ENCODE measurements at regions not wholly inside any gene's neighbourhood (a gene's known extent, or its start where the extent isn't known, plus 50 kb on each side); places are given as distances from the start of the nearest gene placed in this dataset.

DNA sequence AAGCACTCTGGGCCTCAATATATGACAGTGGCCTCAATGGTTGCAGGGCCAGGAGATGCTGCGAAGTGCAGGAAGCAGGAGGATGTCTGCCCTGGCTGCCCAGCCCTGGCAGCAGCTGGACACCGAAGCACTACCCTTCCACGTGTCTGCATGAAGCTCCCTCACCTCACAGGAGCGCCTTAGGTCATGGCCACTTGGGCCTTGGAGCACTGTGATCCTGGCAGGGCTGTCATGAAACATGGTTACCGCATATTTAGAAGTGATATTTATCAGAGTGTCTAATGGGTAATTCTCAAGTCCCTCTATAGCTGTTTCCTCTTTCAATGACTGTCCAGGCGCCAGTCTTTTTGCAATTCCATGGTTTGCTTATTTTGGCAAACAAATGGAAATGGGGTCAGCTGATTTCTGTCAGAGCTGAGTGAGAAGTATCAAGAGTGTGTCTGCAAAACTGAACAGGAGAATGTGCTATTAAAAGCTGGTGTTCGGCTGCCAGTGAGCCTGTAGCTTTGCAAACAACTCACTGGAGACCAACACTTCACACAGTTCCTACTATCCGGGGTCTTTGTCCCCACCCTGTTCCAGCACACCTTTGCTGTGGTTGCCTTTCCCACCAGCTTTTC, 285.9 kb downstream of the KIF4B start:
- DNase-seq (ENCODE audit: low spot score), result no peak

DNA sequence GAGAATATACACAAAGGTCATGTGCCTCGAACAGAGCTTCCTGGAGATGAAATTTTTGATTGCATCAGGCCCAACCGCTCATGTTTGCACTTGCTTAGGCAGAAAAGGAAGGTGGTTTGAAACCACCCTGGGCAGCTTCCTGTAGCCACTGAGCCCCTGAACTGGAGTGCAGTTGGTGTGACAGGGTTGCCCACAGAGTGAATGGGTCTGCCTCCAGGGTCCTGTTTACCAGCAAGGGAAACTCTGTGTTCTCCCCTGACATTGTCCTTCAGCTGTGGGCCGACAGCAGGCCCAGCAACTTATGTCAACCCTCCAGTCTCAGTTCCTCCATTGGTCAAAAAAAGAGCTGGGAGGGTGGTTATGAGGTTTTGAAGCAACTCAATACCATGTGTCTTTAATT, 289.6 kb downstream of the KIF4B start:
- DNase-seq (ENCODE audit: low spot score), result no peak

DNA sequence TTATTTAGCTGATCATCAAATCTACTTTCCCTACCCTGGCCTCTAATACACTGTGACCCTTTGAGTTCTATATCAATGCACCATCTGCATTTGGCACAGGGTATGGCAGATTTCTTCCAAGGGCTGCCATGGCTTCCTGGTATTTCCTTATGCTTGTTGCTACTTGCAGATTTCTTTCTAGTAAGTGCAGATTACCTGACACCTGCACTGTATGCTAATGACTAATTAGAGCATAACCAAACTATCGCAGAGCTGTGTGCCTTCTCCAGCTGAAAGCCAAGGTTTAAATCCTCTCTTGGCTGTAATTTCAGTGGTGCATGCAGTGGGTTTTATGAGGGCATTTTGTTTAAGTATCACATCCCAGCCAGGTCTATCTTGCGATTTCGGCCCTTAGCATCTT, 293.7 kb downstream of the KIF4B start:
- DNase-seq (ENCODE audit: low spot score), result no peak

DNA sequence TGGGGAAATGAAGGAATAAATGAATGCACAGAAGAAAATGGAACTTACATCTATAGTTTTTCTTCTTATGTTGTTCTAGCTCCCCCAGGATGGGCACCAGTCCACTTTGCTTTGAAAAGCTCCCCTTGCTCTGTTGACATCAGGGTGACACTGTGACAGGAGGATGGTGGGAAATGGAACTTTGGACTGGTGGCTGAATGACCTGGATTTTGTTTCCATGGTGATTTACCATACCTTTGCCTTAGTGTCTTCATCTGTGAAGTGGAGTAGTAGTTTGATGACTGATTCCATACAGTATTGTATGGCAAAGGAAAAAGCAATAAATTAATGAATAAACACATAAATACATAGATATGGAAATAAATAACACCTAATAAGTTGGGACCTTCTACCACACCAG, 294.7 kb downstream of the KIF4B start:
- DNase-seq (ENCODE audit: low spot score), result no peak

DNA sequence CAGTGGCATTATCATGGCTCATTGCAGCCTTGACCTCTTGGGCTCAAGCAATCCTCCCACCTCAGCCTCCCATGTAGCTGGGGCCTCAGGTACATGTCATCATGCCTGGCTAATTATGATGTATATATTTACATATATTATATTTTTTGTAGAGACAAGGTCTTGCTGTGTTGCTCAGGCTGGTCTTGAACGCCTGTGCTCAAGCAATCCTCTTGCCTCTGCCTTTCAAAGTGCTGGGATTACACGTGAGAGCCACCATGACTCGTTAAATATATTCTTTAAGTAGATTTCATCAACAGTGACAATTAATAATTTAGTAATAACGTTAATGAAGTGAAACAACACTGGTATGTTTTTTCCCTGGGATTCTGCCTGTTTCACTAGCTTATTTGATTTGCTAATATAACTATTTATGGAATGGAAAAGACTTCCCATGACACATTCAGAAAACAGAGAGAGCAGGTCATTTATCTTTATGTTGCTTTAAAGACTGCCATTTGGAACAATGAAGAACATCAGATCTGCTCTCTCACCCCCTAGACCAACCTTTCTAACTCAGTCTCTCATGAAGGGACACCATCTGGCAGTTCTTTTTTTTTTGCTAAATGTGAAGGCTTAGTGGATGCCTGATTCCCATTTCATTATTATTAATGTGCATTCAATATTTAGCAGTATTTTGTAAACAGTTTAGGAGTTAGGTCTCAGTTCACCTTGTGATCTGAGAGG, 295.6 kb downstream of the KIF4B start:
- no peak for DNase-seq (ENCODE audit: low spot score)

DNA sequence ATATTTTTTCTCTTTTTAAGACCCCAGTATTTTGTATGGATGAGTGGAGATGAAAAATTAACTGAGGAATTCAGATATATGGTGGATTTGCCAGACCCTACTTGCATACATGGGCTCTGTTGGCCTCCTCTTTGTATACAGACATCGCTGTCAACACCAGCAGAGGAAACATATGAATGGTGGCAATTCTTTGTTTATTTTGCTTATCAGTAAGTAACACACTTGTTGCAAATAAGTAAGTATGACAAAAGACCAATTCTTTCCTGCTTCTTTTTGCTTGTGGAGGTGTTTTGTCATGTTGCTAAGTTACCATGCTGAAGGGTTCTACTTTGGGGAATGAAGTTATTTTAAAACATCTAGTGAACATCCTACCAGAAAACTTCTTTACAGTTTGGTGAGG, 298.2 kb downstream of the KIF4B start:
- DNase-seq (ENCODE audit: low spot score), result no peak

DNA sequence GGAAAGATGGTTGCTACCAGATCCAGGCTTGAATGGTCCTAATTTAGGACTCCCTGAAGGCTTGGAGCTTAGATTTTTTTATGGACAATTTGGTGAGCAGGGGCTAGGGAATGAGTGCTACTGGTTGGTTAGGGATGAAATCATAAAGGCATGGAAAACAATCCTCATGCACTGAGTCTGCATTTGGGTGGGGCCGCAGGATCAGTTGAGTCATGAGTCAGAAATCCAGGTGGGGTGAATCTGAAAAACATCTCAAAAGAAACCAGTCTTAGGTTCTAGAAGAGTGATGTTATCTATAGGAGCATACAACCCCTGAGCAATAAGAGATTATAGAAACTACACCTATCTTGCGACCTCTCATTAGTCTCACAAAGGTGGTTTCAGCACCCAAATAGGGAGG, 300.0 kb downstream of the KIF4B start:
- DNase-seq (ENCODE audit: low spot score), result no peak

DNA sequence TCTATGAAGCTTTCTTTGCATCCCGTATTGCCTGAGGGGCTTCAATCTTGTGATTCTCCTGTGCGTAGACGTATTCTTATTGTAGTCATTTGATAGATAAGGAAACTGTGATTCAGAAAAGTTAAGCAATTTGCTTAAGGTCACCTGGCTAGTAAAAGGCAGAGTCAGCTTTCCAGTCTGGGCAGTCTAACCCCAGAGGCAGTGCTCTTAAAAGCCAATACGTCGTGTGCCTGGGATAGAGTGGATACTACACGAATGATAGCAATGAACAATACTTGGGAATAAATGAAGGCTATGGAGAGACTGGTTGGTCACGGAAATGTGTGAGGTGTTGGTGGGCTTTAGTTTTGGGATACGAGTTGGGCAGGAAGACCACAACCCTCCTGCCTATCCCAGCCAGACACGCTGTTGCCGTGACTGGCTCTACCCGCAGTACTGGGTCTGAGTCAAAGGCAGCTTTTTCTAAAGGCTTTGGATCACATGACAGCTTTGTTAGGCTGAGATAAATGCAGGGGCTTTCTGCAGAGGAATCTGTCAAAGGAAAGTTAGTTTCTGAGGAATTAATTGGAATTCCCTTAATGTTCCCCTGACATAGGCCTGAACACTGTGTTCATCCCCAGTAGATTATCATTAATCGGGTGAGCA, 302.6 kb downstream of the KIF4B start:
- no peak for DNase-seq (ENCODE audit: low spot score)

DNA sequence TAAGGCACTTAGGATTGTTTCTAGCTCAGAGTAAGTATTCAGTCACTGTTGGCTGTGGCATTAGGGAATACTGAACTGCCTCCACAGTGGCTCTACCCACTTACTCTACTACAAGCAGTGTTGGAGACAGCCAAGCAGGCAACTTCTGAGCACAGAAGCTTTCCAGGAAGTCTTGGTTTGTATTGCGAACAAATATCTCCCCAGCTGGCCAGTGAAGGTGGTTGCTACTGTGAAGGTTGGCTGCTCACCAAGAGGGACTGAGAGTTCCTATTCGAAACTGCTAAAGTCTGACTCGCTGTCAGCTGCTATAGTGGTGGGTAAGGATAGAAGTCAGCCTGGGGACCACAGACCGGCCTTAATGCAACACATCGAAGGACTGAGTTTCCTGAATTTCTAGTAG, 319.1 kb downstream of the KIF4B start:
- no peak for DNase-seq (ENCODE audit: low spot score)

DNA sequence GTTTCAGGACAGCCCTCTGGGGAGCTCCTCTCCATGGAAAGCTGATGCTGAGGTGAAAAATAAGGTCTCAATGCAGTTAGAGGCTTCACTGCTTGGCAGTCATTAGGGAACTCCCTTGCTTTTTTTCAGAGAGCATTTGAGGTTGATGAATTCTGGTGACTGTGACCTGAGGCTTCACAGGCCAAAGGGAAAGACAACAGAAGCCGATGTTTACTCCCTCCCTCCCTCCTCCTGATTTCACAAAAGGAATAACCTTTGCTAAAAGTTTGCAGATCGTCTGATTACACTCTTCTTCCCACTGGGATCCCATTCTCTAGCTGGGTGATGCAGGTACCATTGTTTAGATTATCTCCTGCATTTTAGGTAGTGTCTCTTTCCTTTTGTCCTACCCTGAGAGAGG, 329.4 kb downstream of the KIF4B start:
- DNase-seq (ENCODE audit: low spot score), result no peak

DNA sequence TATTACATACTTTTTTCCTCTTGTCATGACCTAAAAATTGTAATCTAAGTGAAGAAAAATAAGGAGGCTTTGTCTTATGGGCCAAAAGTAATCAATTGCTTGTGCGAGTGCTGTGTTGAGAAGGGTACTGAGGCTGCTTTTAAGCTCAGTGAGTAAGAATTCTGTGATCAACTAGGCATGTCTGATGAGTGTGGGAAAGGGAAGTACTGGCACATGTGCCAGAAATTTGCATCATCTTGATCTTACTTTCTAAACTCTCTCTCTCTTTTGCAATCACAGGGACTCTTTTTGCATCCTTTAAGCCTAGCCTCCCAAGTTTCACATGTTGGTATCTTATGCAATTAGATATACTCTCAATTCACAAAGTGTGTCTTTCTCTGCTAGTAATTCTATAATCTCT, 329.9 kb downstream of the KIF4B start:
- DNase-seq (ENCODE audit: low spot score), result no peak

DNA sequence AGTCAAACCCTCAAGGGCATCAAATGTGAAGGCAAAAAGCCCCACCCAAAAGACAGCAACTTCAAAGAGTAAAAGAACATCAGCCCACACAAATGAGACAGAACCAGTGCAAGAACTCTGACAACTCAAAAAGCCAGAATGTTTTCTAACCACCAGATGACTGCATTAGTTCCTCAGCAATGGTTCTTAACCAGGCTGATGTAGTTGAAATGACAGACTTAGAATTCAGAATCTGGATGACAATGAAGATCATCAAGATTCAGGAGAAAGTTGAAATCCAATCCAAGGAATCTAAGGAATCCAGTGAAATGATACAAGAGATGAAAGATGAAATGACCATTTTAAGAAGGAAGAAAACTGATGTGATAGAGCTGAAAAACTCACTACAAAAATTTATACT, 339.7 kb downstream of the KIF4B start:
- DNase-seq (ENCODE audit: low spot score), result no peak

DNA sequence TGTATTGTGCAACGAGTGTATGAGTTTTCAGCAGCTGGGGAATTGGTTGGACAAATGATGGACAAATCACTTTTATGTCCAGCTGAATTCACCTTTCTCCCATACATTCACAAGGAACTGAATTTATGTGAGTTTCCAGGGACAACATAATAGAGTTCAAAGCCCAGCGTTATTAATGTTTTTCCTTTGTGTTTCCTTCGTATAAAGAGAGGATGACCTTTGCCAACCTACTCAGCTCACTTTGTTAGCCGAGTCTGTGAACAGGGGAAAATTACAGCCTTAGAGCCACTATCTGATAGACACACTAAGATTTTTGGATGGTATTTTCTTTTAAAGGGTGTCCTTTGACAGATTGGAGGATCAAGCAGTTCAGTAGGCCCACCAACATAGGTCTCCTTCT, 352.5 kb downstream of the KIF4B start:
- no peak for DNase-seq (ENCODE audit: low spot score)

DNA sequence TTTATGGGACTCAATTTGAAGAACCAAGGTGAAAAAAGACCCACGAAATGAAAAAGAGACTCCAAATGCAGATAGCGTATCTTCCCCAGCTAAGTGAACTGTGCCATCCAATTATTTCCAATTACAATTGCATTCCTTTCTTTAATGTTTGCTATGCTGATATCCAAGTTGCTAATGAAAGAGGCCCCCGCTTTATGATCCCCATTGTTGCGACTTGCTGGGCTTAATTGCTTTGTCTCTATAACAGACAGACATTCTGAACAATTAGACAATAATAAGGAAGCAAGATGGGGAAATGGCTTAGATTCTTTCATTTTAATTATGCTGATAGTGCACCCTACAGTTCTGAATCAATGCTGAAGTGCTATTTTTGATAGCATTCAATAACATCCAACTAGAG, 354.3 kb downstream of the KIF4B start:
- no peak for DNase-seq (ENCODE audit: low spot score)

DNA sequence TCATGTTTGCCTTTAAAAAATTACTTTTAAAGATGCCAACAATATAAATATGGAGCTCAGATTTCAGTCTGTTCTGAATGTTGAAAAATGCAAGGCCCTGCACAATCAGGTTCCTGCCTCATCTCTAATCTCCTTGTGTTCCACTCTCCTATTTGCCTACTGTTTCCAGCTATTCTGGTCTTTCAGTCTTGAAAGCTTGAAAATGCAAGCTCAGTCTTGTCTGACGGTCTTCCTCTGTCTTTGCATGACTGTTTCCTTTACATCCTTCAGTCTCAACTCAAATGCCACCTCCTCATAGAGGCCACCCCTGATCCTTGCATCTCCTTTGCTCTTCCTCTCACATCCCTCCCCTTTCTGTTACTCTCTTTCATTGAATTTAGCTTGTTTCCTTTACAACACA, 354.9 kb downstream of the KIF4B start:
- DNase-seq (ENCODE audit: low spot score), result no peak

DNA sequence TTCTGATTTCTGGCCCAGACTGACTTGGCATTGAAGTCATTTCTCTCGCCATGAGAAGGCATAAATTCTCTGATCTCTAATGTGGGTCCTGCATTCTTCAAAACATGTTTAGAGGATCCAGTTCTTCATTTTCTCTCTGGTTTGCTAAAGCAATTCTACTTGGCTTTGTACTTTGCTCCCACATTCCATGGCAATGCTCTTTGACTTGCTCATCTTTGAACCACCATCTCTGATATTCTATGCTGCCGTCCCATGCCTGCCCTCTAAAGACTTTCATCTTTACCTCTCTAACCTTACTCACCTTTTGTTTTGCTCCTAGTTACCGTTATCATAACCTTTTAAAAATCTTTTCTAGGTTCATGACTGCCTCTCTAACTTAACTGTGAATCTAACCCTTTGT, 366.9 kb downstream of the KIF4B start:
- no peak for DNase-seq (ENCODE audit: low spot score)

DNA sequence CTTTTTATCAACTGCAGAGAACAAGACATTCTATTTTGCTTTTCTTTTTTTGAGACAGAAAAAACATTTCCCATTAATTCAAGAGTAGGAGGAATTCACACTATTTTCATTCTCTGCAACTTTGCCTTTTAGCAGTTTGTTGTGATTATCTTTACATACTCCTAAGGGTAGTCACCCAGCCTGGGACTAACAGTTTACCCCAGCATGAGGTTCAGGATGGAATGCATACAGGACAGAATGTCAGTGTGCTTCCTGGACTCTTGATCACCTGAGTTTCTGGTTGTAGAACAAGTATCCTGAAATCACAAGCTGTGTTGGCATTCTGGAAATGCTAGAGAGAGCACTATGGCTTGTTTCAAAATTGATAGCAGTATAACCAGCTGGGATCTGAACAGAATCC, 368.1 kb downstream of the KIF4B start:
- no peak for DNase-seq (ENCODE audit: low spot score)

DNA sequence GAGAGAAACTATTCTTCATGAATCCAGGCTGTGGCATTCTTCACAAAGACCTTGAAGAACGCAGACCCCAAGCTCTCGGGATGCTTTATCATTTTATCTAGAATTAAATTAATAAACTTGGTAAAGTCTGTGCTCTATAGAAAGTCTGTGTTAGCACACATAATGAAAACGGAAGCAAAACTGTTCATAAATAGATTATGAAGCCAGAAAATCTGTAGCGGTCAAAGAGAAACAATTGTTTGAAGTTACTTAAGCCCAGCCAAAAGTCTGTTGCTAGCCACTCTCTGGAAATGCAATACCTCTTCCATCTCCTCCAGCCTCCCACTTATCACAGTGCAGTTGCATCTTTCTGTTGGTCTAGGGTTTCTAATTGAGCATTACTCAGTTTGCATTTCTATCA, 375.9 kb downstream of the KIF4B start:
- DNase-seq (ENCODE audit: low spot score), result no peak

DNA sequence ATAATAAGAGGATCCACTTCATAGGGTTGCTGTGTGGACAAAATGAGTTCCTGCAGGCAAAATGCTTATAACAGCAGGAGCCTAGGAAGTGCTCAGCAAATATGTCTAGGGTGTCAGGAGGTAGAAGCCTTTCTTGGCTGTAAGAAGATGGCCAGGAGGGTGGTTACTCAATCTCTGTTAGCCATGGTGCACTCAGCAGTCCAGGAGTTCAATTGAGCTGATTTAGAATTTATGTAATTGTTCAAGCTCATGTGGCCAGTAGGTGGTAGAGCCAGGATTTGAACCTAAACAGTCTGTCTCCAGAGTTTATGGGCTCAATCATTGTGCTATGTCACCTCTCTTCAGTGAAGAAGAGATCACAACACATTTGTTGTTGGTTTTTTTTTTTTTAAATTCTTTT, 381.2 kb downstream of the KIF4B start:
- DNase-seq (ENCODE audit: low spot score), result no peak

DNA sequence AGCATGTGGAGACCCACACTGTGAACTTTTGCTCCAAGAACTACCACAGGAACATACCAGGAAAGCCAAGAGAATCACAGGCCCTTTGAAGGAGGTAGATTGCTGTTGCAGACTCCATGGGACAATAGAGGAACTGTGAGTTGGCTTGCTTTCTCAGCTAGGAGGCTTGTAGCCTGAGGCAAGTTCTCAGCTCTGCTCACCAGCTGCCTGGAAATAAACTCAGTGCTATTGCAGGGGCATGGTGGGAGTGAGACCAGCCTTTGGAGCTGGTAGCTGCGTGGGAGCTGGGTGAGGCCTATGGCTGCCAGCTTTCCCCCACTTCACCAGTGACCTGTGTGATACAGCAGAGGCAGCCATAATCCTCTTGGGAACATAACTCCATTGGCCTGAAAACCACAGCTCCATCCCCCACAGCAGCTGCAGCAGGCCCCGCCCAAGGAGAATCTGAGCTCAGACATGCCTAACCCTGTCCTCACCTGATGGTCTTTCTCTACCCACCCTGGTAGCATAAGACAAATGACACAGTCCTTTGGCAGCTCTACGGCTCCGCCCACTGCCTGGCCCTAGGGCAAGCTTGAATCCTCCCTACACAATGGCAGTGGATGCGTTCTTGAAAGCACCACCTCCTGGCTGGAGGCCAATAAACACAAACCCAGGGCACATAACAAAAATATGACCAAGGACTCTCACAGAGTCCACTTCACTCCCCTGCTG, 389.5 kb downstream of the KIF4B start:
- no peak for DNase-seq (ENCODE audit: low spot score)

DNA sequence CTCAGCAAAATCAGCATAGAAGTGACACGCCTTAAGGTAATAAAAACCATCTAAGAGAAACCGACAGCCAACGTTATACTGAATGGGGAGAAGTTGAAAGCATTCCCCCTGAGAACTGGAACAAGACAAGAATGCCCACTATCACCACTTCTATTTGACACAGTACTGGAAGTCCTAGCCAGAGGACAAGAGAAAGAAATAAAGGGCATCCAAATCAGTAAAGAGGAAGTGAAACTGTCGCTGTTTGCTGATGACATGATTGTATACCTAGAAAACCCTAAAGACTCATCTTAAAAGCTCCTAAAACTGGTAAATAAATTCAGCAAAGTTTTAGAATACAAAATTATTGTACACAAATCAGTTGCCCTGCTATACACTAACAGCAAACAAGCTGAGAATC, 393.3 kb downstream of the KIF4B start:
- no peak for DNase-seq (ENCODE audit: low spot score)

DNA sequence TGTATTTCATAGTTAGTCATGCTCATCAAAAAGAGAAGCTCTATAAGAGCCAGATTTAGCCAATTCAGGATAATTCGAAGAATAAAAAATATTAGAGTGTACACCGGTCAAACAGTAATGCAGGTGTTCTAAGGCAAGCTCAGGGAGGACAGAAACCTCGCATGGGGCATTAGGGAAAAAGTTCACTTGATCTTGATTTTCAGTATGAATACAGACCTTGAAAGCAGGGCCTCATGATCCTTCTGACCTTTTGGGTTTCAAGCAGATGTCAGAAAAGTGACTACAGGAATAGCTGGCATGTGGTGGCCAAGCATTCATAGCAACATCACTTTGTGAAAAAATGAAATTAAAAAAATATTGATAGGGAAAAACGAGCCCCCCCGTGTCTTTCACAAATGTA, 394.9 kb downstream of the KIF4B start:
- DNase-seq (ENCODE audit: low spot score), result no peak

DNA sequence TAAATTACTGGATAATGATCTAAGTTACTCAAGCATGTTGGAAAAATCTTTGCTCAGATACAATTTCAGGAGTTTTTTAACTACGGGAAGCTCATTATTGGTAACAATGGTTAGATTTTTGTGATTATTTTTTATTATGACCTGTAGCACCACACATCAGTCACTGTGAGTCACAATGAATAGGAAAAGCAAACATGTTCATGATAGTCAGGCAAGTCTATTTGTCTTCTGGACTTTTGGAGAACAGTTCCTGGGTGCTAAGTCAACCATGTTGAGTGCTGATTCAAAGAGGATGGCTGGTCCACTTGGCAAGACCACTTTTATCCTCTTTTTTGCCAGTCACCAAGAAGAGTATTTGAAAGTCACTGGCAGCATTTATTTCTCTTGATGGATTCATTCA, 403.2 kb downstream of the KIF4B start:
- no peak for DNase-seq (ENCODE audit: low spot score)
